ENCODE measurements at regions not wholly inside any gene's neighbourhood (a gene's known extent, or its start where the extent isn't known, plus 50 kb on each side); places are given as distances from the start of the nearest gene placed in this dataset.

GRCh38 chr9:111176511-111176910, 138.2 kb upstream of the LPAR1 start:
- H3K36me3 Mint-ChIP-seq, result no peaks in the 10 kb centered on the region
- no peak overlapping the region for H3K27ac Mint-ChIP-seq
- ATAC-seq, result no peak
- no peaks in the 10 kb centered on the region for H3K27me3 Mint-ChIP-seq
- H3K4me3 Mint-ChIP-seq, result no peak overlapping the region
- H3K4me1 Mint-ChIP-seq, result no peaks in the 10 kb centered on the region
- H3K9me3 Mint-ChIP-seq, result peaks cover under 1% of the 10 kb centered on the region

DNA sequence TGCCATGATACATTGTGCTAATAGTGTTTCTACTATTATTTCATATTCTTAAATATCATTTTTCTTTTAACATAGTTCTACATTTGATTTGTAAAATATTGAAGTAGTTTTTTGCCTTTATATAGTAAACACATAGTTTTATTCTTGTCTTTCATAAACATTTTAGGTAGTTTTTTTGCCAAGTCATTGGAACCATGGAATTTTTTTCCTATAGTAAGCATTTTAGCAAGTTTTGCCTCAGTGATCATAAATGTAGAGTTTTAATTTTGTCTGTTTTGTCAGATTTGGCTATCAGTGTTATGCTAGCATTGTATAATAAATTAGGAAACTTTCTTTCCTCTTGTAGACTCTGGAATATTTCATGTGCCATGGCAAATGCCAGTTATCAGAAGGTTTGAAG, 137.1 kb upstream of the LPAR1 start:
- H3K9me3 Mint-ChIP-seq, result peaks cover 3% of the 10 kb centered on the region
- no peaks in the 10 kb centered on the region for H3K36me3 Mint-ChIP-seq
- no peaks in the 10 kb centered on the region for H3K4me1 Mint-ChIP-seq
- H3K27ac Mint-ChIP-seq, result no peak overlapping the region
- no peak overlapping the region for H3K4me3 Mint-ChIP-seq
- H3K27me3 Mint-ChIP-seq, result no peaks in the 10 kb centered on the region
- no peak for ATAC-seq

- Mint-ChIP-seq H3K36me3 (peaks cover 10% of the 10 kb centered on the region), H3K27me3 (no peaks in the 10 kb centered on the region), H3K27ac (no peak overlapping the region), H3K4me1 (no peaks in the 10 kb centered on the region), H3K9me3 (peaks cover 21% of the 10 kb centered on the region), H3K4me3 (no peak overlapping the region)
- ATAC-seq, result no peak
These were observed 129.1 kb upstream of the LPAR1 start for GRCh38 chr9:111167341-111167740.

DNA sequence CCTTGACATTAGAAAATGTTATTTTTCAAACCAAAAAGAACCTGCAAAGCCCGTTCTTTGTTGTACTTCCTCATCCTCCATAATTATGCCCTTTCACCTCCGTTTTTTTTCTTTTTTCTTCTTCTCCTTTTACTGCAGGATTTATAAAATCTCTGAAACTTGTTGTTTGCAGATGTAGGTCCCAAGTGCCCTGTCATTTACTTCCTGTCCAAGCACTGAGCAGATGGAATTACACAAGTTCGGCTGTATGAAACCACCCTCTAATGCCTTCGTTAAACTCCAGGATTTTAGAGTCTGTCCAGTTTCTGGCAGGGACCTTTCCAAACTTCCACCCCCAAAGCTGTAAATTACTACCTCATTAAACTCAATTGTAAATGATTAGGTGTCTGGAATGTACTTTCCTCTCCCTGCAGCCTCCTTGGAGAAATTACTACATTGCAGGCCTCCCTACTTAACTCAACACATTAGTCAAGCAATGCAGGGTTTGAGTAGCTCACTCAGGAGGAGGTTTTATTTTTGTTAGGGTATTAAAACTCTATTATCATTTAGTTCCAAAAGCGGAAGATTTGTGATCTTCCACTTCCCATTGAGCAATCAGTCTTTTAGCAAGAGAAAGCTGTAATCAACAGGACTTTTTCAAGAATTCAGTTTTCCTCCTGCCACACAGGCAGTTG, 125.6 kb upstream of the LPAR1 start:
- Mint-ChIP-seq H3K36me3 (peaks cover 10% of the 10 kb centered on the region), H3K4me3 (no peak overlapping the region), H3K27ac (no peak overlapping the region), H3K4me1 (no peaks in the 10 kb centered on the region), H3K27me3 (no peaks in the 10 kb centered on the region), H3K9me3 (peaks cover 21% of the 10 kb centered on the region)
- no peak for ATAC-seq

GRCh38 chr9:111162026-111162425, 123.8 kb upstream of the LPAR1 start:
- Mint-ChIP-seq H3K9me3 (peaks cover 11% of the 10 kb centered on the region), H3K4me3 (no peak overlapping the region), H3K27me3 (no peaks in the 10 kb centered on the region), H3K27ac (no peak overlapping the region), H3K4me1 (no peaks in the 10 kb centered on the region), H3K36me3 (peaks cover 3% of the 10 kb centered on the region)
- no peak for ATAC-seq

GRCh38 chr9:111161015-111161415, 122.7 kb upstream of the LPAR1 start:
- H3K4me1 Mint-ChIP-seq, result no peaks in the 10 kb centered on the region
- H3K4me3 Mint-ChIP-seq, result no peak overlapping the region
- H3K27me3 Mint-ChIP-seq, result no peaks in the 10 kb centered on the region
- H3K27ac Mint-ChIP-seq, result no peak overlapping the region
- ATAC-seq, result no peak
- H3K36me3 Mint-ChIP-seq, result no peaks in the 10 kb centered on the region
- peaks cover 8% of the 10 kb centered on the region for H3K9me3 Mint-ChIP-seq

- ATAC-seq, result no peak
- no peak overlapping the region for H3K27ac Mint-ChIP-seq
- H3K4me1 Mint-ChIP-seq, result no peaks in the 10 kb centered on the region
- H3K27me3 Mint-ChIP-seq, result no peaks in the 10 kb centered on the region
- peaks cover 3% of the 10 kb centered on the region for H3K9me3 Mint-ChIP-seq
- no peak overlapping the region for H3K4me3 Mint-ChIP-seq
- H3K36me3 Mint-ChIP-seq, result no peaks in the 10 kb centered on the region
These were observed 120.7 kb upstream of the LPAR1 start for GRCh38 chr9:111158999-111159398.

DNA sequence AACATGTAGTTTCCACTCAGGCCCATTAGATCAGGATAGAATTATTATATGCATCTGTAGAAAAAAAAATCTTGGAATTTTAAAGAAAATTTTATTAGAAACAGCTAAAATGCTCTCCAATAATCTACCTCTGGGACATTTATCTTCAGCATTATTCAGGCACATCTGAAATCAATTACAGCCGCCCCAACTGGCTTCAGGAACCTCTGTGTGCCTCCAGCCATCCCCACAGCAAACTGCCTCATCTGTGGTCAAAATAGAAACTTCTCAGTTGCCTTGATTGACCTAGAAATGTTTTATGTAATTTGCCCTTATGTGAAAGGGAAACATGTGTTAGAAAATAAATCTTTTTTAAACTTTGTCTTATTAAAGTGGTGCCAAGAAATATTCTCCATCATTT, 120.1 kb upstream of the LPAR1 start:
- no peak overlapping the region for H3K27ac Mint-ChIP-seq
- H3K36me3 Mint-ChIP-seq, result no peaks in the 10 kb centered on the region
- H3K4me1 Mint-ChIP-seq, result no peaks in the 10 kb centered on the region
- H3K9me3 Mint-ChIP-seq, result peaks cover 3% of the 10 kb centered on the region
- H3K27me3 Mint-ChIP-seq, result no peaks in the 10 kb centered on the region
- H3K4me3 Mint-ChIP-seq, result no peak overlapping the region
- ATAC-seq, result no peak

DNA sequence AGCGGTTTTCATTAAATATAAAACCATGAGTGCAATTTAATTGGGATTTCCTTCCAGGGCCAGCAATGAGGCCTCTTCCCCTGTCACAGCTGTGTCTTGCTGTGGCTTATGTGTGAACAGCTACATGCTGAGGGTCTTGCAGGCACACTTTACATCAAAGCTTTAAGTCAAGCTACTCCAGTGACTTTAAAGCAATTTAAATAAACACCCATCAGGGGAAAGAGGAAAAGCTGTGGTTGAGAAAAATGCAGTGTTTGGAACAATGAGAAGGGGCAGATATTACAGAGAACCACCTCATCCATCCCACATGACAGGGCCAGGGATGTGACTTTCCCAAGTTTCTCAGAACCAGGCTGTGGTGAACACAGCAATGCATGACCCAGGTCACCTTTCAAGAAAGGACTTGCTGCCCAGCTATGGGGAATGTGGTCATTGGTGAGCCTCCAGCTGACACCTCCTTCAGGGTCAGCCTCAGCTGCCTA, 115.9 kb upstream of the LPAR1 start:
- H3K27ac Mint-ChIP-seq, result no peak overlapping the region
- no peak overlapping the region for H3K4me3 Mint-ChIP-seq
- H3K36me3 Mint-ChIP-seq, result no peaks in the 10 kb centered on the region
- H3K27me3 Mint-ChIP-seq, result no peaks in the 10 kb centered on the region
- no peaks in the 10 kb centered on the region for H3K4me1 Mint-ChIP-seq
- H3K9me3 Mint-ChIP-seq, result no peaks in the 10 kb centered on the region
- ATAC-seq, result no peak

DNA sequence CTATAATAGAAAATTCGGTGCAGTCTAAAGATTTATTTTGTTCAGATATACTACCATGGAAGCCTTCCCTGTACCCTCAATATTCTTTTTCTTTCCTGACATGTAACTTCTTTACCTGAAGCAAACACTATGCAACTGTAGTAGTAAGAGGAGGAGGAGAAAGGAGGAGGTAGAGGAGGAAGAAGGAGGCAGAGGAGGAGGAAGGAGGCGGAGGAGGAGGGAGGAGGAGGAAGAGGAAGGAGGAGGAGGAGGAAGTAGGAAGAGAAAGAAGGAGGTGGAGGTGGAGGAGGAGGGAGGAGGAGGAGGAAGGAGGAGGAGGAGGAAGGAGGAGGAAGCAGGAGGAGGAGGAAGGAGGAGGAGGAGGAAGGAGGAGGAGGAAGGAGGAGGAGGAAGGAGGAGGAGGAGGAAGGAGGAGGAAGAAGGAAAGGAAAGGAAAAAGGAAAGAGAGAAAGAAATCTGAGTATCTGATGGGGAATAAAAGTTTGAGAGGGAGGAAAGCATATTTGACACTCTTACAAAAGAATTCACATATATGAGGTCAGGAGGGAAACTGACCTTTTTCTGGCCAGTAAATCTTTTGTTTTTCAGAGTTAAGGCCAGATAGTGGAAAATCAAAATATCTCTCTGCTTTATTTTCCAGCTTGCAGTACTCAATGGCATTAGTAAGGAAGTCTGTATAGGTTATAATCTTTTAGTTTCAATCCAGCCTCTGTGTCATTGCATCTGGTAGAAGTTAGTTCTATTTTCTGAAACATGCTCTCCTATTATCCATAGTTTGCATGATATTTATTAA, 114.5 kb upstream of the LPAR1 start:
- no peaks in the 10 kb centered on the region for H3K36me3 Mint-ChIP-seq
- H3K27me3 Mint-ChIP-seq, result no peaks in the 10 kb centered on the region
- no peak for ATAC-seq
- no peak overlapping the region for H3K4me3 Mint-ChIP-seq
- no peak overlapping the region for H3K27ac Mint-ChIP-seq
- H3K9me3 Mint-ChIP-seq, result no peaks in the 10 kb centered on the region
- H3K4me1 Mint-ChIP-seq, result no peaks in the 10 kb centered on the region

DNA sequence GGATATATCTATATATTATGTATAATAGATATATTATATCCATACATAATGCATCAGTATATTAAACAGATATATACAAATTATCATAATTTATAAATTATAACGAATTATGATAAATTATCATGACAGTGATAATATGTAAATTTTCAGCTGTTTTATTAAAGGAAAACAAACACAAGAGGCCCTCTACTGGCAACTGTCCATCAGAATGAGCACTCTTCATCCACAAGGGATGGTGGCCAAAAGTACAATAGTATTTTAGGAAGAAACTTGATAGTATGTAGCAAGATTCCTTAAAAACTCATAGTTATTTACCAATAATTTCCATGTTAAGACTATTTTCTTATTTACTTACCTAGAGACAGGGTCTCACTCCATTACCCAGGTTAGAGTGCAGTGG, 113.3 kb upstream of the LPAR1 start:
- Mint-ChIP-seq H3K36me3 (no peaks in the 10 kb centered on the region), H3K9me3 (no peaks in the 10 kb centered on the region), H3K27ac (no peak overlapping the region), H3K27me3 (no peaks in the 10 kb centered on the region), H3K4me1 (no peaks in the 10 kb centered on the region), H3K4me3 (no peak overlapping the region)
- no peak for ATAC-seq

DNA sequence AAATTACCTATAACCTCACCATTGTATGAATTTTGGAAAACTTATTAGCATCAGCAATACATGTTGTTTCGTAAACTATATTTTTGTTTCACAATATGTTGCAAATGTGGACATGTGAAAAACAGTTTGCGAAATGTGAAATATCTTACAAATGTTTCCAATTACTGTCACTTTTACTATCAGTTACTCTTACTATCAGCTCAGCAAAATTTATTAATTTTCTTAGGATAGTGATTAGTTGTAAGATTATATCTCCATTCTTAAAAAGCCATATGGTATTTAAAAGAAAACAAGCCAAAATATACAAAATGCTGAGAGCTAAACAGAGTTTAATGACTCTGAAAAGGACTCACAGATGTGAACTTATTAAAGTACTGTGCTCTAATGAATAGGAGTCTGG, 111.9 kb upstream of the LPAR1 start:
- Mint-ChIP-seq H3K4me1 (no peaks in the 10 kb centered on the region), H3K27me3 (no peaks in the 10 kb centered on the region), H3K36me3 (no peaks in the 10 kb centered on the region), H3K4me3 (no peak overlapping the region), H3K9me3 (no peaks in the 10 kb centered on the region), H3K27ac (no peak overlapping the region)
- ATAC-seq, result no peak

DNA sequence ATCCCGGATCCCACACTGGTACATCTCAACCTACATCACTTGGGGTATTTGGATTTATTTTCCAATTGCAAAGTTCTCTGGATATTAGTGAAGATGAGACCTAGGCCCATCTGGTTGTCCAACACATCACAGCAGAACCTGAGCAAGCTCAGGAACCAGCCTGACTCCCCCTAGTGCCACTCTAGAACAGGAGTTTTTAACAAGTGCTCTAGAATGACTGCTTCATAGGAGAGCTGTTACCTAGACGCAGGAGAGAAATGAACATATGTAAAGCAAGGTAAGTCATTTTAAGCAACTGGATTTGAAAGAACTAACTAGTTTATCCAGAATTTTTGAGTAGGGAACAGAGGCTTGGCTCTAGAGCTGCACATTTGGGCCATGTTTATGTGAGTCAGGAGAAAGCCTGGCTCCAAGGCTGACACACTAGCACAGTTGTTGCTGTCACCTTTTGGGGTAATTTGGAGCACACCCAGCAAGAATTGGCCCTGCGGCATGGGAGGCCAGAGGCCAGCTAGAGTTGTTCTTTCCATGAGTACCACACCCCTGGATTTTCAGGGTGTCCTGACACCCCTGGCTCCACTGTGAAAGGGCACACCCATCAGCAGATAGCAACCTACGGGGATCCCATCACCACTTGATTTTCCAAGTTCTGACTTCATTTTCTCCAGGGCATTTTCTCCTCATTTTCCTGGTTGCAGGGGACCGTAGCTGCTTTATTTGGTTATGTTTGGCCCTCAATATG, 110.9 kb upstream of the LPAR1 start:
- H3K4me3 Mint-ChIP-seq, result no peak overlapping the region

GRCh38 chr9:111148052-111149017, 110.1 kb upstream of the LPAR1 start:
- no peak for ATAC-seq
- Mint-ChIP-seq H3K4me1 (no peaks in the 10 kb centered on the region), H3K27ac (no peak overlapping the region), H3K36me3 (no peaks in the 10 kb centered on the region), H3K27me3 (no peaks in the 10 kb centered on the region), H3K4me3 (no peak overlapping the region), H3K9me3 (peaks cover under 1% of the 10 kb centered on the region)

More for the DNA sequence above, 110.9 kb upstream of the LPAR1 start:
- Mint-ChIP-seq H3K27ac (no peak overlapping the region), H3K36me3 (no peaks in the 10 kb centered on the region), H3K4me1 (no peaks in the 10 kb centered on the region), H3K9me3 (no peaks in the 10 kb centered on the region), H3K27me3 (no peaks in the 10 kb centered on the region)
- no peak for ATAC-seq

- H3K4me1 Mint-ChIP-seq, result no peaks in the 10 kb centered on the region
- ATAC-seq, result no peak
- H3K27ac Mint-ChIP-seq, result no peak overlapping the region
- H3K4me3 Mint-ChIP-seq, result no peak overlapping the region
- no peaks in the 10 kb centered on the region for H3K27me3 Mint-ChIP-seq
- H3K9me3 Mint-ChIP-seq, result peaks cover 3% of the 10 kb centered on the region
- H3K36me3 Mint-ChIP-seq, result no peaks in the 10 kb centered on the region
These were observed 108.8 kb upstream of the LPAR1 start for GRCh38 chr9:111147041-111147440.
